Stomach (tissue), 8 donors: ENCODE measurements at regions not wholly inside any gene's neighbourhood (a gene's known extent, or its start where the extent isn't known, plus 50 kb on each side); places are given as distances from the start of the nearest gene placed in this dataset.

Source experiments
- DNase-seq, 2 donors: peaks; one replicate each; pipeline versions ENCODE4 v3.0.0 to v3.0.0-alpha.2; 2013 to 2019
- H3K27ac ChIP-seq, 5 donors: fragments of 200-600 bp in 4 of 5; sonication (generic) in 4 of 5; one replicate each; pipeline ENCODE4 v1.5.1; 2013 to 2019; ENCODE audit warnings: mild to moderate bottlenecking in 1 of 5, moderate library complexity in 1 of 5
- H3K27me3 ChIP-seq, 3 donors: fragments of 200-600 bp; sonication (generic); one replicate each; pipeline ENCODE4 v1.5.1; 2017 to 2019; ENCODE audit warnings: mixed run types in 1 of 3
- H3K36me3 ChIP-seq, 4 donors: fragments of 200-600 bp; sonication (generic); 1 replicate in 3 of 4; 2 replicates in 1 of 4; pipeline ENCODE4 v1.5.1; 2016 to 2019
- H3K4me1 ChIP-seq, 4 donors: fragments of 200-600 bp; sonication (generic); one replicate each; pipeline ENCODE4 v1.5.1; 2016 to 2019
- H3K4me3 ChIP-seq, 4 donors: fragments of 200-600 bp; sonication (generic) in 3 of 4; one replicate each; pipeline ENCODE4 v1.5.1; 2016 to 2019; ENCODE audit warnings: mild to moderate bottlenecking in 1 of 4
- H3K9me3 ChIP-seq, 4 donors: fragments of 200-600 bp; sonication (generic); one replicate each; pipeline ENCODE4 v1.5.1; 2016 to 2019
- EP300 ChIP-seq: sonication (generic); formaldehyde crosslinking; IDR thresholded peaks from one replicate; pipeline ENCODE4 v1.6.1; 2017; ENCODE audit warnings: antibody characterized with exemption
- POLR2A ChIP-seq, 4 donors: fragments of 450-650 bp; IDR thresholded peaks; one replicate each; pipeline ENCODE4 v1.6.1; 2016; ENCODE audit warnings: antibody characterized with exemption in 4 of 4, control low read depth in 2 of 4, mild to moderate bottlenecking in 1 of 4, moderate library complexity in 1 of 4
- POLR2AphosphoS5 ChIP-seq, 3 donors: sonication (generic); formaldehyde crosslinking; IDR thresholded peaks; one replicate each; pipeline ENCODE4 v1.6.1; 2016; ENCODE audit warnings: antibody characterized with exemption in 3 of 3
- WGBS, 5 donors: extraction: QIAGEN DNeasy Blood & Tissue Kit in 3 of 5; methylation state at CpG; one replicate each; pipeline versions ENCODE4 v1.1.5 to v1.1.7; 2013 to 2018; 5-methylcytosine and 5-hydroxymethylcytosine counted together
- intact Hi-C: fragments of 100-400 bp; cut with DNase I; formaldehyde crosslinking; loops from one replicate; pipeline ENCODE4 v1.15.1; 2023; ENCODE audit warnings: low total_unique reads
- TF ChIP-seq, protein P1 (sequence below), 7 experiments: fragments of 450-650 bp in 4 of 7; fragments of 200-600 bp in 3 of 7; sonication (generic) in 3 of 7; IDR thresholded peaks; one replicate each; pipeline ENCODE4 v1.5.1; 2016 to 2019; ENCODE audit warnings: antibody characterized with exemption in 7 of 7, control low read depth in 2 of 7, mild to moderate bottlenecking in 1 of 7
- donor health status: healthy with polysubstance abuse.
- donor health status: Bipolar disorder and iron deficiency.
- donor health status: healthy.

DNA sequence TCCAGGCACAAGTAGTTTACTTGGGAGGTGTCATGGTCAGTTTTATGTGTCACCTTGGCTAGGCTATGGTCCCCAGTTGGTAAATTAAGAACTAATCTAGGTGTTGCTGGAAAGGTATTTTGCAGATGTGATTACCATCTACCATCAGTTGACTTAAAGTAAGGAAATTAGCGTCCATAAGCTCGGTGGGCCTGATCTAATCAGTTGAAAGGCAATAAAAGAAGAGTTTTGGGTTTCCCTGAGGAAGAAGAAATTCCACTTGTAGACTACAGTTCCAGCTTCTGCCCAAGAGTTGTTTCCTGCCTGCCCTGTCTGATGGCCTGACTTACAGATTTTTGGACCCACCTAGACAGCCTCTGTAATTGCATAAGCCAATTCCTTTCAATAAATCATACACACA is 438.7 kb upstream of the PROK2 start:
- no peak for DNase-seq
- Histone ChIP-seq H3K4me3 (no peak overlapping the region), H3K36me3 (no peaks in the 10 kb centered on the region), H3K27ac (no peak overlapping the region), H3K4me1 (no peaks in the 10 kb centered on the region), H3K27me3 (no peaks in the 10 kb centered on the region), H3K9me3 (peaks cover 8 to 25% (median 19%) of the 10 kb centered on the region in 4 donors)
- WGBS, 5 donors, result 63 to 96% (median 93%) methylated on average over 2 of the region's 2 CpGs
- intact Hi-C loops, result no loop called here
- TF ChIP-seq POLR2AphosphoS5 (IDR thresholded peaks at IDR 0.05) (no peak), EP300 (no peak), POLR2A (IDR thresholded peaks at IDR 0.05) (no peak)
- TF ChIP-seq, protein P1, sequence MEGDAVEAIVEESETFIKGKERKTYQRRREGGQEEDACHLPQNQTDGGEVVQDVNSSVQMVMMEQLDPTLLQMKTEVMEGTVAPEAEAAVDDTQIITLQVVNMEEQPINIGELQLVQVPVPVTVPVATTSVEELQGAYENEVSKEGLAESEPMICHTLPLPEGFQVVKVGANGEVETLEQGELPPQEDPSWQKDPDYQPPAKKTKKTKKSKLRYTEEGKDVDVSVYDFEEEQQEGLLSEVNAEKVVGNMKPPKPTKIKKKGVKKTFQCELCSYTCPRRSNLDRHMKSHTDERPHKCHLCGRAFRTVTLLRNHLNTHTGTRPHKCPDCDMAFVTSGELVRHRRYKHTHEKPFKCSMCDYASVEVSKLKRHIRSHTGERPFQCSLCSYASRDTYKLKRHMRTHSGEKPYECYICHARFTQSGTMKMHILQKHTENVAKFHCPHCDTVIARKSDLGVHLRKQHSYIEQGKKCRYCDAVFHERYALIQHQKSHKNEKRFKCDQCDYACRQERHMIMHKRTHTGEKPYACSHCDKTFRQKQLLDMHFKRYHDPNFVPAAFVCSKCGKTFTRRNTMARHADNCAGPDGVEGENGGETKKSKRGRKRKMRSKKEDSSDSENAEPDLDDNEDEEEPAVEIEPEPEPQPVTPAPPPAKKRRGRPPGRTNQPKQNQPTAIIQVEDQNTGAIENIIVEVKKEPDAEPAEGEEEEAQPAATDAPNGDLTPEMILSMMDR (IDR thresholded peaks at IDR 0.05), result no peak

DNA sequence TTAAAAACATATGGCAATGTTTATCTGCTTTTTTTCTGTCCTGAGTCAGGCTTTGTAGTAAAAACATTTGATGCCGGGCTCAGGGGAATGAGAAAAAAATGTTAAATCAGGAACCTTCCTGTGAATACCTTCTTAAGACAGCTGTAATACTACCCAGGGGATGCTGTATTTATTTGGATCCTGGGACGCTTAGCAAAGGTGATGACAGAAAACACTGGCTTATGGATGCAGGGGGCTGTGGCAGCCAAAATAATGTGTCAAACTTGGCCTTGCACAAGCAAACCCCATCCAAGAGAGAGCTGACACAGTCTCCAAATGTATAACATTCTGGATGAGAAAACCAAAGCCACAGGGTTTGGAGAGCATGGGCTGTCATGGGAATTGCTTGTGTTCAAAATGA is 438.2 kb upstream of the PROK2 start:
- 70 to 89% (median 82%) methylated on average over 2 of the region's 2 CpGs for WGBS, 5 donors
- no peaks in the 10 kb centered on the region for H3K27me3 ChIP-seq
- intact Hi-C loops, result no loop called here
- H3K4me3 ChIP-seq, result no peak overlapping the region
- TF ChIP-seq EP300 (no peak), POLR2AphosphoS5 (IDR thresholded peaks at IDR 0.05) (no peak)
- TF ChIP-seq, protein P1 (IDR thresholded peaks at IDR 0.05), result no peak
- H3K9me3 ChIP-seq, result peaks cover 8 to 25% (median 19%) of the 10 kb centered on the region in 4 donors
- no peaks in the 10 kb centered on the region for H3K4me1 ChIP-seq
- peak in 1 of 2 donors; percentile 32 for DNase-seq
- H3K36me3 ChIP-seq, result no peaks in the 10 kb centered on the region
- H3K27ac ChIP-seq, result no peak overlapping the region

DNA sequence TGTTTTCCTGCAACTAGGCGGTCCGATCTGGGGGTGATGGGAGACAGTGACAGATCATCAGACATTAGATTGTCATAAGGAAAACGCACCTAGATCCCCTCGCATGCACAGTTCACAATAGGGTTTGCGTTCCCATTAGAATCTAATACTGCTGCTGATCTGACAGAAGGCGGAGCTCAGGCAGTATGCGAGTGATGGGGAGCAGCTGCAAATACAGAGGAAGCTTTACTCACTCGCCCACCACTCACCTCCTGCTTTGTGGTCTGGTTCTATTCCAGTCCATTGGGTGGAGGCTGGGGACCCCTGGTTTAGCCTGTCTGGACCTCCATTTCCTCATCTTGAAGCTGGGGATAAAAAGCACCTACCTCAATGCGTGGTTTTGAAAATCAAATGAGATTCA is 437.5 kb upstream of the PROK2 start:
- H3K27me3 ChIP-seq, result no peaks in the 10 kb centered on the region
- TF ChIP-seq, protein P1 (IDR thresholded peaks at IDR 0.05), result no peak
- TF ChIP-seq POLR2A (IDR thresholded peaks at IDR 0.05), result no peak
- TF ChIP-seq POLR2AphosphoS5 (IDR thresholded peaks at IDR 0.05), result no peak
- TF ChIP-seq EP300, result no peak
- H3K36me3 ChIP-seq, result no peaks in the 10 kb centered on the region
- 79 to 86% (median 83%) methylated on average over 9 of the region's 9 CpGs for WGBS, 5 donors
- no peak for DNase-seq
- no peak overlapping the region for H3K27ac ChIP-seq
- intact Hi-C loops, result no loop called here
- H3K4me1 ChIP-seq, result no peaks in the 10 kb centered on the region
- no peak overlapping the region for H3K4me3 ChIP-seq
- peaks cover 8 to 25% (median 19%) of the 10 kb centered on the region in 4 donors for H3K9me3 ChIP-seq

DNA sequence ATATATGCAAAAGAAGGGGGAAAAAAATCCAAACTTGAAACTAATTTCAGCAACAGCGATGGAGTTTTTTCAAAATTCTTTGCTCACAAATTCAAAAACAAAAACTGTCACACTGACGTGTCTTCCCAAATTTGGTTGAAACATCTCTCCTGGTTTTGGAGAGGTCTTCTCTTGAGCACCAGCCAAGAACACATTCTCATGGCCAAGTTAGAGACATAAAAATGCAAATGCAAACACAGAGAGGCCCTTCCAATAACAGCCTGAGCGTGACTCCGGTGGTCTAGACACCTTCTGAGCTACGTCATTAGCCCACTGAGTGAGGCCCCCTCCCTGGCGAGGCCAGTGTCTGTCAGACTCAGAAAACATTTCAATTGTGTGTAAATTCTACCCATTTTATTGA is 436.0 kb upstream of the PROK2 start:
- intact Hi-C loops, result no loop called here
- no peak overlapping the region for H3K27ac ChIP-seq
- no peaks in the 10 kb centered on the region for H3K27me3 ChIP-seq
- H3K9me3 ChIP-seq, result peaks cover 8 to 18% (median 16%) of the 10 kb centered on the region in 4 donors
- H3K36me3 ChIP-seq, result no peaks in the 10 kb centered on the region
- H3K4me3 ChIP-seq, result no peak overlapping the region
- no peaks in the 10 kb centered on the region for H3K4me1 ChIP-seq
- peak in 1 of 2 donors; percentile 37 for DNase-seq
- no peak for TF ChIP-seq POLR2A (IDR thresholded peaks at IDR 0.05)
- no peak for TF ChIP-seq EP300
- TF ChIP-seq POLR2AphosphoS5 (IDR thresholded peaks at IDR 0.05), result no peak
- TF ChIP-seq, protein P1 (IDR thresholded peaks at IDR 0.05), result no peak
- 66 to 72% (median 71%) methylated on average over 6 of the region's 6 CpGs for WGBS, 5 donors
